Kidney epithelial cell (primary cell): ENCODE measurements at regions not wholly inside any gene's neighbourhood (a gene's known extent, or its start where the extent isn't known, plus 50 kb on each side); places are given as distances from the start of the nearest gene placed in this dataset.

Source experiments
- DNase-seq: peaks from one replicate; pipeline ENCODE4 v3.0.0-alpha.2; 2010; ENCODE audit warnings: low read depth
- H3K27me3 ChIP-seq: 2 replicates; pipeline ENCODE4 v1.6.0; 2011; ENCODE audit warnings: low read length; ENCODE audit not compliant: control insufficient read depth, insufficient read depth
- H3K36me3 ChIP-seq: 2 replicates; pipeline ENCODE4 v1.5.1; 2011; ENCODE audit warnings: low read length; ENCODE audit not compliant: control insufficient read depth, insufficient read depth
- H3K4me3 ChIP-seq: 2 replicates; pipeline ENCODE4 v1.5.1; 2011; ENCODE audit warnings: low read depth, mild to moderate bottlenecking, control low read depth, low read length
- CTCF ChIP-seq: IDR thresholded peaks from 2 replicates; pipeline ENCODE4 v1.5.1; 2011; ENCODE audit warnings: mild to moderate bottlenecking, moderate library complexity, low read length, control low read depth, inconsistent platforms; ENCODE audit not compliant: insufficient read depth, poor library complexity, severe bottlenecking

GRCh38 chr22:48376428-48376827 lies 1451.2 kb downstream of the BRD1 start:
- DNase-seq: no peak
- TF ChIP-seq CTCF: no peak
- H3K27me3 ChIP-seq: no peaks in the 10 kb centered on the region
- no peak overlapping the region for H3K4me3 ChIP-seq
- no peaks in the 10 kb centered on the region for H3K36me3 ChIP-seq

GRCh38 chr22:48373626-48374173 lies 1454.0 kb downstream of the BRD1 start:
- no peaks in the 10 kb centered on the region for H3K27me3 ChIP-seq
- TF ChIP-seq CTCF: no peak
- H3K36me3 ChIP-seq: no peaks in the 10 kb centered on the region
- H3K4me3 ChIP-seq: no peak overlapping the region
- no peak for DNase-seq

GRCh38 chr22:48372390-48372789 lies 1455.3 kb downstream of the BRD1 start:
- H3K4me3 ChIP-seq: no peak overlapping the region
- no peaks in the 10 kb centered on the region for H3K36me3 ChIP-seq
- TF ChIP-seq CTCF: no peak
- no peak for DNase-seq
- H3K27me3 ChIP-seq: no peaks in the 10 kb centered on the region

- no peak for DNase-seq
- Histone ChIP-seq H3K36me3 (no peaks in the 10 kb centered on the region), H3K4me3 (no peak overlapping the region), H3K27me3 (no peaks in the 10 kb centered on the region)
- TF ChIP-seq CTCF: no peak
Measured at GRCh38 chr22:48371391-48371790, 1456.3 kb downstream of the BRD1 start.

GRCh38 chr22:48370508-48371325 lies 1457.0 kb downstream of the BRD1 start:
- H3K4me3 ChIP-seq: no peak overlapping the region
- no peak for DNase-seq
- no peak for TF ChIP-seq CTCF
- no peaks in the 10 kb centered on the region for H3K27me3 ChIP-seq
- no peaks in the 10 kb centered on the region for H3K36me3 ChIP-seq

GRCh38 chr22:48369789-48370507 lies 1457.7 kb downstream of the BRD1 start:
- Histone ChIP-seq H3K4me3 (no peak overlapping the region), H3K36me3 (no peaks in the 10 kb centered on the region), H3K27me3 (no peaks in the 10 kb centered on the region)
- no peak for TF ChIP-seq CTCF
- no peak for DNase-seq
